CD4-positive, alpha-beta T cell (primary cell): ENCODE measurements at regions not wholly inside any gene's neighbourhood (a gene's known extent, or its start where the extent isn't known, plus 50 kb on each side); places are given as distances from the start of the nearest gene placed in this dataset.
"Not testable (repeated sequence)": the region's sequence is repeated elsewhere in the genome, so short reads cannot be mapped to it uniquely, and the experiment has no call there.

Source experiments
- ATAC-seq: fragments of 200-7000 bp; cut with Tn5 transposase; one replicate; pipeline ENCODE4 v1.10.0; 2022; ENCODE audit warnings: mild to moderate bottlenecking; ENCODE audit not compliant: poor library complexity
- CTCF ChIA-PET: fragments of 350-600 bp; sonication (Branson Sonifier 250); formaldehyde crosslinking; loops from one replicate; lab custom pipeline; 2021; ENCODE audit warnings: antibody characterized with exemption, inconsistent platforms; lab: Charles Lee
- POLR2A ChIA-PET: fragments of 350-600 bp; sonication (Branson Sonifier 250); formaldehyde crosslinking; loops from one replicate; lab custom pipeline; 2021; ENCODE audit warnings: antibody characterized with exemption, inconsistent platforms; lab: Charles Lee
- DNase-seq, 14 experiments: peaks; one replicate each; pipeline ENCODE4 v3.0.0-alpha.2; 2013 to 2020; ENCODE audit warnings: mixed read lengths in 2 of 14
- H3K27ac ChIP-seq, 2 donors: one replicate each; pipeline versions ENCODE4 v1.5.1 to v1.7.0; 2013; ENCODE audit warnings: low read length in 2 of 2, low read depth in 1 of 2, mild to moderate bottlenecking in 1 of 2
- H3K27me3 ChIP-seq, 2 experiments: 1 replicate in 1 of 2; 2 replicates in 1 of 2; pipeline versions ENCODE4 v1.6.1 to v1.7.0; 2013; ENCODE audit warnings: low read length in 2 of 2, control low read depth in 1 of 2, mild to moderate bottlenecking in 1 of 2, moderate library complexity in 1 of 2; ENCODE audit not compliant: insufficient read depth in 2 of 2, control insufficient read depth in 1 of 2
- H3K36me3 ChIP-seq: one replicate; pipeline ENCODE4 v1.6.1; 2013; ENCODE audit warnings: low read length, control low read depth; ENCODE audit not compliant: insufficient read depth
- H3K4me1 ChIP-seq: one replicate; pipeline ENCODE4 v1.6.1; 2013; ENCODE audit warnings: low read length, control low read depth; ENCODE audit not compliant: insufficient read depth
- H3K4me3 ChIP-seq: one replicate; pipeline ENCODE4 v1.5.1; 2013; ENCODE audit warnings: mild to moderate bottlenecking, low read length, moderate library complexity
- H3K9me3 ChIP-seq, 2 experiments: 1 replicate in 1 of 2; 2 replicates in 1 of 2; pipeline versions ENCODE4 v1.6.1 to v1.7.0; 2013; ENCODE audit warnings: low read length in 2 of 2, mild to moderate bottlenecking in 2 of 2, control low read depth in 1 of 2, moderate library complexity in 1 of 2; ENCODE audit not compliant: control insufficient read depth in 1 of 2, insufficient read depth in 1 of 2
- H3K27ac Mint-ChIP-seq: one replicate; pipeline ENCODE4 v1.8.0; 2020; ENCODE audit warnings: mixed read lengths
- H3K27me3 Mint-ChIP-seq: one replicate; pipeline ENCODE4 v1.8.0; 2021; ENCODE audit warnings: mixed read lengths
- H3K36me3 Mint-ChIP-seq: one replicate; pipeline ENCODE4 v1.8.0; 2021; ENCODE audit warnings: low read depth, mixed read lengths
- H3K4me1 Mint-ChIP-seq: one replicate; pipeline ENCODE4 v1.8.0; 2021; ENCODE audit warnings: low read depth, mixed read lengths
- H3K4me3 Mint-ChIP-seq: one replicate; pipeline ENCODE4 v1.8.0; 2020; ENCODE audit warnings: mild to moderate bottlenecking, mixed read lengths
- H3K9me3 Mint-ChIP-seq: one replicate; pipeline ENCODE4 v1.8.0; 2020; ENCODE audit warnings: mixed read lengths
- CTCF ChIP-seq: fragments of 200-600 bp; IDR thresholded peaks from one replicate; pipeline ENCODE4 v1.8.0; 2022; ENCODE audit warnings: antibody characterized with exemption, mild to moderate bottlenecking
- intact Hi-C, 2 experiments: fragments of 100-400 bp; cut with DNase I in 1 of 2; cut with micrococcal nuclease in 1 of 2; formaldehyde crosslinking; loops; one replicate each; pipeline versions ENCODE4 v1.15.1 to v1.9.0; 2023 to 2025; cut with DNase I, micrococcal nuclease

DNA sequence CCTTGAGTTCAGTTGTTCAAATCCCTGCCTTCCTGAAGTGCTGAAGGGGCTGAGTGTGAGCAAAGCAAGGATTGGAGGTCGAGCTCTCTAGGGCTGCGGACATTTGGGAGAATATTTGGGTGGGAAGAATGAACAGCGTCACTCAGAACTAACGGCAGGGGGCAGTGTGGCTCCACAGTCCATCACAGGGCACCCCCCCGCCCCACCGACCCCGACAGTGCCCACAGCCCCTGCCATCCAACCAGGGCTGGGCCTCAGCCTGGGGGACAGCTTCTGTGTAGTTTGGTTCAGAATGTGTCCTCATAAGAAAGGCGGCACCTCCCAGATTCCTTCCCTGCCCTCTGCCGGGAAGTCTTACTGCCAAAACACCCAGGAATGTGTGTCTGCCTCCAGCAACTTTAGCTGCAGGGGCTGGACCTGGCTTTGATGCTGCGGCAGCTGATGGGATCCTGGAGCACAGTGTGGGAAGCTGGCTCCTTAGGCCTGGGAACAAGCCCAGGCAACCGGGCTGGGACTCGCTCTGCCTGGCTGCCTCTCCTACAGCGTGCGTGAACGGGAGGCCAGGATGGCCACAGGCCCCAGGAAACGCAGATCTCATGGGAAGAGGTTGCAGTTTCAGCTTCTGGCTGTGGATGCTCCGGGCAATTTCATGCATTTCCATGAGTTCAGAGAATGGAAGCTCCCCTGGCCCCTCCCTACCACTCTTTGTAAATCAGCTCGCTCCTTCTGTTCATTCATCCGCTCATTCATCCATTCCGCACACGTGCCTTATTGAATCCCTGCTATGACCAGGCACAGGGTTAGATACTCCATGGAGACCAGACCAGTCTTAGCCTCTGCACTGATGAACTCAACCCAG lies 104.9 kb upstream of the TMPRSS2 start:
- Histone ChIP-seq H3K36me3 (no peaks in the 10 kb centered on the region), H3K4me1 (no peaks in the 10 kb centered on the region), H3K4me3 (no peak overlapping the region), H3K9me3 (peaks cover 0 to 6% of the 10 kb centered on the region in 2 experiments), H3K27me3 (peaks cover 7 to 10% of the 10 kb centered on the region in 2 experiments), H3K27ac (no peak overlapping the region)
- H3K36me3 Mint-ChIP-seq: no peaks in the 10 kb centered on the region
- intact Hi-C loops: loop anchor here in 1 of 2 experiments (5.0 kb wide), 1 partner anchor 504 kb away; no protein-coding TSS in a partner anchor
- POLR2A ChIA-PET: no interaction called here
- H3K4me1 Mint-ChIP-seq: no peaks in the 10 kb centered on the region
- H3K4me3 Mint-ChIP-seq: no peak overlapping the region
- ATAC-seq: no peak
- peaks cover 43% of the 10 kb centered on the region for H3K27me3 Mint-ChIP-seq
- TF ChIP-seq CTCF: no peak
- CTCF ChIA-PET: no interaction called here
- H3K9me3 Mint-ChIP-seq: no peaks in the 10 kb centered on the region
- no peak overlapping the region for H3K27ac Mint-ChIP-seq
- peak in 3 of 14 experiments; percentile 10 to 27 (median 23) for DNase-seq

DNA sequence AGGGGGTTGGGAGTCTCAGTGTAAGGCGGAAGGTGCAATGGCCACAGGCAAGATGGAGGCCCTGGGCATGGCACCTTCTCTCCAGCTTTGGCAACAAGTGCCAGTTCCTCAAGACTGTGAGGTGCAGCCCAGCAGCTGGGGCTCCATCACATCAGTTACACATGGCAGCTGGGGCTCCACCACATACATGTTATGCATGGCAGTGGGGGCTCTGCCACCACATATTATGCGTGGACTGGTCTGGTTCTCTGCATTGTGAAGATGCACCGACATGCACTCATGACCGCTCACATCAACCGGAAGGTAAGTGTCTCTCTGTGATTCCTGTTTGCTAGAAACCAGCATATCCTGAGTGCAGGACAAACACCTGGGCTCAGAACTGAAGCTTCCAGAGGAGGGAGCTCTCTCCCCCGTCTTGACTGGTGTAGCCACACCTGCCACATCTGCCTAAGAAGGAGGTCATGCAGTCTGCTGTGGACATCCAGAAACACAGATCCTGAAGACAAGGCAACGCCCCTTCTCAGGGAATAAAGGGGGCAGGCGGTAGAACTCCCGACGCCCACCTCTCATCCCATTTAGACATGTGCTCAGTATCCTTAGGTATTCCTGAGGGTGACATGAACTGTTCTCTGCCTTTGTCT lies 104.1 kb upstream of the TMPRSS2 start:
- H3K27me3 ChIP-seq: peaks cover 7 to 10% of the 10 kb centered on the region in 2 experiments
- H3K4me3 Mint-ChIP-seq: no peak overlapping the region
- ChIA-PET POLR2A (no interaction called here), CTCF (no interaction called here)
- no peaks in the 10 kb centered on the region for H3K36me3 Mint-ChIP-seq
- no peak for TF ChIP-seq CTCF
- H3K4me1 ChIP-seq: no peaks in the 10 kb centered on the region
- no peak overlapping the region for H3K27ac Mint-ChIP-seq
- ATAC-seq (no peak), DNase-seq (no peak)
- peaks cover 47% of the 10 kb centered on the region for H3K27me3 Mint-ChIP-seq
- intact Hi-C loops: loop anchor here in 1 of 2 experiments (5.0 kb wide), 1 partner anchor 505 kb away; no protein-coding TSS in a partner anchor
- no peaks in the 10 kb centered on the region for H3K36me3 ChIP-seq
- no peaks in the 10 kb centered on the region for H3K4me1 Mint-ChIP-seq
- H3K9me3 ChIP-seq: peaks cover 0 to 6% of the 10 kb centered on the region in 2 experiments
- no peaks in the 10 kb centered on the region for H3K9me3 Mint-ChIP-seq
- H3K27ac ChIP-seq: no peak overlapping the region
- H3K4me3 ChIP-seq: no peak overlapping the region

GRCh38 chr21:41611441-41611840 lies 103.5 kb upstream of the TMPRSS2 start:
- Histone ChIP-seq H3K36me3 (no peaks in the 10 kb centered on the region), H3K4me3 (no peak overlapping the region), H3K27me3 (peaks cover 7 to 10% of the 10 kb centered on the region in 2 experiments), H3K27ac (no peak overlapping the region), H3K9me3 (peaks cover 0 to 6% of the 10 kb centered on the region in 2 experiments), H3K4me1 (no peaks in the 10 kb centered on the region)
- CTCF ChIA-PET: no interaction called here
- Mint-ChIP-seq H3K4me1 (no peaks in the 10 kb centered on the region), H3K27ac (no peak overlapping the region), H3K27me3 (peaks cover 51% of the 10 kb centered on the region), H3K36me3 (no peaks in the 10 kb centered on the region), H3K4me3 (no peak overlapping the region), H3K9me3 (no peaks in the 10 kb centered on the region)
- POLR2A ChIA-PET: no interaction called here
- intact Hi-C loops: loop anchor here in 1 of 2 experiments (5.0 kb wide), 1 partner anchor 506 kb away; no protein-coding TSS in a partner anchor
- DNase-seq (no peak), ATAC-seq (no peak)
- TF ChIP-seq CTCF: no peak

- POLR2A ChIA-PET, H3K36me3 Mint-ChIP-seq, H3K4me1 ChIP-seq, CTCF ChIA-PET, H3K9me3 ChIP-seq, H3K27ac Mint-ChIP-seq, H3K36me3 ChIP-seq, H3K4me3 ChIP-seq, H3K4me3 Mint-ChIP-seq, H3K27ac ChIP-seq, H3K27me3 ChIP-seq, H3K4me1 Mint-ChIP-seq, DNase-seq, ATAC-seq, H3K9me3 Mint-ChIP-seq: not testable (repeated sequence)
- intact Hi-C loops: loop anchor here in 1 of 2 experiments (5.0 kb wide), 1 partner anchor 507 kb away; no protein-coding TSS in a partner anchor
- peaks cover 51% of the 10 kb centered on the region for H3K27me3 Mint-ChIP-seq
Measured at GRCh38 chr21:41610840-41611115, 102.8 kb upstream of the TMPRSS2 start.
